GM23248 (cell line): ENCODE measurements at regions not wholly inside any gene's neighbourhood (a gene's known extent, or its start where the extent isn't known, plus 50 kb on each side); places are given as distances from the start of the nearest gene placed in this dataset.
"Not testable (repeated sequence)": the region's sequence is repeated elsewhere in the genome, so short reads cannot be mapped to it uniquely, and the experiment has no call there.

Experiments
- DNase-seq: peaks from one replicate; pipeline ENCODE4 v3.0.0-alpha.2; 2015
- H2AFZ ChIP-seq: fragments of 200-600 bp; sonication (generic); 2 replicates; pipeline ENCODE4 v1.6.1; 2016; ENCODE audit warnings: antibody characterized with exemption
- H3F3A ChIP-seq: fragments of 200-600 bp; sonication (generic); 2 replicates; pipeline ENCODE4 v1.6.1; 2016; ENCODE audit warnings: mild to moderate bottlenecking, antibody characterized with exemption, mixed run types; ENCODE audit not compliant: insufficient read depth
- H3K27ac ChIP-seq: fragments of 200-600 bp; sonication (generic); 2 replicates; pipeline ENCODE4 v1.5.1; 2016; ENCODE audit warnings: mild to moderate bottlenecking
- H3K27me3 ChIP-seq: fragments of 200-600 bp; sonication (generic); replicated peaks from 2 replicates; pipeline ENCODE4 v1.6.1; 2016; ENCODE audit warnings: mild to moderate bottlenecking; ENCODE audit not compliant: insufficient read depth
- H3K36me3 ChIP-seq: fragments of 200-600 bp; sonication (generic); 2 replicates; pipeline ENCODE4 v1.6.1; 2016; ENCODE audit warnings: low read depth, mild to moderate bottlenecking
- H3K4me1 ChIP-seq: fragments of 200-600 bp; sonication (generic); 2 replicates; pipeline ENCODE4 v1.6.1; 2016; ENCODE audit warnings: mild to moderate bottlenecking; ENCODE audit not compliant: insufficient read depth
- H3K4me2 ChIP-seq: fragments of 200-600 bp; sonication (generic); one replicate; pipeline ENCODE4 v1.6.1; 2016; ENCODE audit warnings: mild to moderate bottlenecking; ENCODE audit not compliant: unreplicated experiment
- H3K4me3 ChIP-seq: fragments of 200-600 bp; sonication (generic); 2 replicates; pipeline ENCODE4 v1.5.1; 2016; ENCODE audit warnings: mild to moderate bottlenecking
- H3K79me2 ChIP-seq: fragments of 200-600 bp; sonication (generic); 2 replicates; pipeline ENCODE4 v1.6.1; 2016; ENCODE audit warnings: mild to moderate bottlenecking; ENCODE audit not compliant: insufficient read depth
- H3K9ac ChIP-seq: fragments of 200-600 bp; sonication (generic); 2 replicates; pipeline ENCODE4 v1.6.1; 2016; ENCODE audit warnings: mild to moderate bottlenecking
- H3K9me2 ChIP-seq: fragments of 200-600 bp; sonication (generic); 2 replicates; pipeline ENCODE4 v1.6.1; 2016; ENCODE audit warnings: mixed run types, mild to moderate bottlenecking, moderate library complexity; ENCODE audit not compliant: insufficient read depth
- H3K9me3 ChIP-seq: fragments of 200-600 bp; sonication (generic); one replicate; pipeline ENCODE4 v1.6.1; 2017; ENCODE audit warnings: low read depth
- H4K20me1 ChIP-seq: fragments of 200-600 bp; sonication (generic); 2 replicates; pipeline ENCODE4 v1.6.0; 2016; ENCODE audit not compliant: insufficient read depth
- EZH2 ChIP-seq: fragments of 200-600 bp; sonication (generic); IDR thresholded peaks from 2 replicates; pipeline ENCODE4 v1.6.1; 2018; ENCODE audit warnings: antibody characterized with exemption, mild to moderate bottlenecking; ENCODE audit not compliant: insufficient read depth, poor library complexity, severe bottlenecking
- EZH2phosphoT487 ChIP-seq: fragments of 200-600 bp; sonication (generic); IDR thresholded peaks from 2 replicates; pipeline ENCODE4 v1.6.1; 2018; ENCODE audit warnings: antibody characterized with exemption, moderate library complexity, mild to moderate bottlenecking, low read depth; ENCODE audit not compliant: insufficient read depth
- WGBS, 2 experiments: methylation state at CpG; one replicate each; pipeline ENCODE4 v1.1.6; 2015 to 2017; ENCODE audit warnings: low lambda C conversion rate in 2 of 2, low coverage in 1 of 2; ENCODE audit errors: missing lambda C conversion rate in 2 of 2; 5-methylcytosine and 5-hydroxymethylcytosine counted together
- in situ Hi-C: fragments of 300-500 bp; cut with MboI; formaldehyde crosslinking; loops from 2 replicates; pipeline ENCODE4 v1.15.0; 2020

GRCh38 chr6:144955392-144955791 lies 670.3 kb downstream of the UTRN start:
- Histone ChIP-seq H3K79me2 (no peaks in the 10 kb centered on the region), H3K27me3 (no peaks in the 10 kb centered on the region), H3K4me2 (no peak overlapping the region), H3K9me2 (no peaks in the 10 kb centered on the region), H2AFZ (no peak overlapping the region), H3F3A (peaks cover 29% of the 10 kb centered on the region; the same call in 1 of the 2 replicates), H3K4me1 (peaks cover 37% of the 10 kb centered on the region), H3K9me3 (no peaks in the 10 kb centered on the region), H3K4me3 (no peak overlapping the region), H4K20me1 (no peaks in the 10 kb centered on the region), H3K27ac (0 out of 2 replicates have a peak overlapping the region, but pooled peaks have one; percentile 5), H3K36me3 (no peaks in the 10 kb centered on the region), H3K9ac (no peak overlapping the region)
- TF ChIP-seq EZH2 (no peak), EZH2phosphoT487 (no peak)
- no peak for DNase-seq
- WGBS, 2 experiments: 91 to 92% methylated on average over 2 of the region's 2 CpGs
- in situ Hi-C loops: no loop called here

GRCh38 chr6:144955859-144956258 lies 670.7 kb downstream of the UTRN start:
- Histone ChIP-seq H3K9me3 (no peaks in the 10 kb centered on the region), H3F3A (peaks cover 29% of the 10 kb centered on the region; the same call in 1 of the 2 replicates), H3K9ac (no peak overlapping the region), H3K36me3 (no peaks in the 10 kb centered on the region), H2AFZ (no peak overlapping the region), H3K27ac (no peak overlapping the region), H4K20me1 (no peaks in the 10 kb centered on the region), H3K4me3 (no peak overlapping the region), H3K4me2 (no peak overlapping the region), H3K27me3 (no peaks in the 10 kb centered on the region), H3K79me2 (no peaks in the 10 kb centered on the region), H3K9me2 (no peaks in the 10 kb centered on the region), H3K4me1 (peaks cover 37% of the 10 kb centered on the region)
- 61 to 66% methylated on average over 3 of the region's 3 CpGs for WGBS, 2 experiments
- TF ChIP-seq EZH2phosphoT487 (no peak), EZH2 (no peak)
- peak; percentile 54 for DNase-seq
- in situ Hi-C loops: no loop called here

- H3K36me3 ChIP-seq, H3K4me2 ChIP-seq, DNase-seq, H2AFZ ChIP-seq, H3K27ac ChIP-seq, H3K9ac ChIP-seq, in situ Hi-C loops, H3K79me2 ChIP-seq, H3K27me3 ChIP-seq, H4K20me1 ChIP-seq, H3K9me2 ChIP-seq, H3K4me3 ChIP-seq, H3K9me3 ChIP-seq: not testable (repeated sequence)
- H3F3A ChIP-seq: peaks cover 29% of the 10 kb centered on the region; the same call in 1 of the 2 replicates
- H3K4me1 ChIP-seq: peaks cover 37% of the 10 kb centered on the region
These were observed 671.6 kb downstream of the UTRN start for GRCh38 chr6:144956697-144957096.

- Histone ChIP-seq H3K36me3 (no peaks in the 10 kb centered on the region), H3K79me2 (no peaks in the 10 kb centered on the region), H3K4me2 (no peak overlapping the region), H3F3A (peaks cover 29% of the 10 kb centered on the region; the same call in 1 of the 2 replicates), H3K9me3 (no peaks in the 10 kb centered on the region), H3K27ac (no peak overlapping the region), H3K9me2 (no peaks in the 10 kb centered on the region), H2AFZ (no peak overlapping the region), H3K9ac (no peak overlapping the region), H4K20me1 (no peaks in the 10 kb centered on the region), H3K4me3 (no peak overlapping the region), H3K4me1 (peaks cover 37% of the 10 kb centered on the region), H3K27me3 (no peaks in the 10 kb centered on the region)
- DNase-seq: peak; percentile 33
- in situ Hi-C loops: no loop called here
- 89 to 94% methylated on average over 1 of the region's 1 CpG for WGBS, 2 experiments
- TF ChIP-seq EZH2phosphoT487 (no peak), EZH2 (no peak)
These were observed 672.3 kb downstream of the UTRN start for GRCh38 chr6:144957236-144957937.

- Histone ChIP-seq H3K36me3 (no peaks in the 10 kb centered on the region), H3K4me2 (no peak overlapping the region), H3K4me3 (no peak overlapping the region), H3K9ac (no peak overlapping the region), H3F3A (no peaks in the 10 kb centered on the region), H3K27me3 (no peaks in the 10 kb centered on the region), H3K4me1 (no peaks in the 10 kb centered on the region), H2AFZ (no peak overlapping the region), H3K9me3 (no peaks in the 10 kb centered on the region), H3K79me2 (no peaks in the 10 kb centered on the region), H4K20me1 (no peaks in the 10 kb centered on the region), H3K9me2 (no peaks in the 10 kb centered on the region), H3K27ac (no peak overlapping the region)
- WGBS, 2 experiments: 74 to 75% methylated on average over 3 of the region's 3 CpGs
- TF ChIP-seq EZH2 (no peak), EZH2phosphoT487 (no peak)
- in situ Hi-C loops: no loop called here
- DNase-seq: no peak
These were observed 684.0 kb downstream of the UTRN start for GRCh38 chr6:144969154-144969553.
